ENCODE measurements at regions not wholly inside any gene's neighbourhood (a gene's known extent, or its start where the extent isn't known, plus 50 kb on each side); places are given as distances from the start of the nearest gene placed in this dataset.

GRCh38 chr4:161303551-161303950 lies 860.2 kb downstream of the FSTL5 start:
- H3K27ac ChIP-seq = no peak overlapping the region
- no peaks in the 10 kb centered on the region for H3K27me3 ChIP-seq
- no peak overlapping the region for H3K9ac ChIP-seq (ENCODE audit: low read depth in 2 of 2, low read length in 2 of 2)
- no peak for TF ChIP-seq CTCF (IDR thresholded peaks at IDR 0.05)
- intact Hi-C loops (cut with DNase I) = no loop called here
- no peaks in the 10 kb centered on the region for H3K4me1 ChIP-seq
- no peaks in the 10 kb centered on the region for H3K9me3 ChIP-seq
- H3K36me3 ChIP-seq = no peaks in the 10 kb centered on the region
- no peak overlapping the region for H3K4me3 ChIP-seq
- DNase-seq = no peak

- DNase-seq = no peak
- Histone ChIP-seq H3K27me3 (no peaks in the 10 kb centered on the region), H3K27ac (no peak overlapping the region), H3K4me3 (no peak overlapping the region), H3K36me3 (no peaks in the 10 kb centered on the region), H3K9me3 (no peaks in the 10 kb centered on the region), H3K4me1 (no peaks in the 10 kb centered on the region), H3K9ac (ENCODE audit: low read depth in 2 of 2, low read length in 2 of 2) (no peak overlapping the region)
- TF ChIP-seq CTCF (IDR thresholded peaks at IDR 0.05) = no peak
- intact Hi-C loops (cut with DNase I) = no loop called here
Measured at GRCh38 chr4:161291222-161291621, 872.6 kb downstream of the FSTL5 start.

GRCh38 chr4:161287678-161288352 lies 876.0 kb downstream of the FSTL5 start:
- no peaks in the 10 kb centered on the region for H3K36me3 ChIP-seq
- no peaks in the 10 kb centered on the region for H3K27me3 ChIP-seq
- no peak overlapping the region for H3K9ac ChIP-seq (ENCODE audit: low read depth in 2 of 2, low read length in 2 of 2)
- DNase-seq = no peak
- intact Hi-C loops (cut with DNase I) = no loop called here
- no peak for TF ChIP-seq CTCF (IDR thresholded peaks at IDR 0.05)
- no peaks in the 10 kb centered on the region for H3K9me3 ChIP-seq
- H3K4me1 ChIP-seq = no peaks in the 10 kb centered on the region
- no peak overlapping the region for H3K4me3 ChIP-seq
- H3K27ac ChIP-seq = no peak overlapping the region

GRCh38 chr4:161285461-161285860 lies 878.3 kb downstream of the FSTL5 start:
- no peaks in the 10 kb centered on the region for H3K4me1 ChIP-seq
- H3K27ac ChIP-seq = no peak overlapping the region
- TF ChIP-seq CTCF (IDR thresholded peaks at IDR 0.05) = no peak
- H3K36me3 ChIP-seq = no peaks in the 10 kb centered on the region
- H3K27me3 ChIP-seq = no peaks in the 10 kb centered on the region
- H3K4me3 ChIP-seq = no peak overlapping the region
- intact Hi-C loops (cut with DNase I) = no loop called here
- H3K9me3 ChIP-seq = no peaks in the 10 kb centered on the region
- no peak for DNase-seq
- no peak overlapping the region for H3K9ac ChIP-seq (ENCODE audit: low read depth in 2 of 2, low read length in 2 of 2)

GRCh38 chr4:161280929-161281328 lies 882.9 kb downstream of the FSTL5 start:
- H3K4me1 ChIP-seq = no peaks in the 10 kb centered on the region
- intact Hi-C loops (cut with DNase I) = no loop called here
- H3K36me3 ChIP-seq = no peaks in the 10 kb centered on the region
- H3K27me3 ChIP-seq = no peaks in the 10 kb centered on the region
- no peak overlapping the region for H3K9ac ChIP-seq (ENCODE audit: low read depth in 2 of 2, low read length in 2 of 2)
- H3K4me3 ChIP-seq = no peak overlapping the region
- H3K9me3 ChIP-seq = no peaks in the 10 kb centered on the region
- TF ChIP-seq CTCF (IDR thresholded peaks at IDR 0.05) = no peak
- H3K27ac ChIP-seq = no peak overlapping the region
- no peak for DNase-seq
